ENCODE measurements at regions not wholly inside any gene's neighbourhood (a gene's known extent, or its start where the extent isn't known, plus 50 kb on each side); places are given as distances from the start of the nearest gene placed in this dataset.

GRCh38 chr2:40859617-40860016, 407.7 kb upstream of the SLC8A1 start:
- no peaks in the 10 kb centered on the region for H3K9me3 Mint-ChIP-seq
- no peak overlapping the region for H3K4me3 Mint-ChIP-seq
- DNase-seq (ENCODE audit: low spot score): no peak
- H3K27ac Mint-ChIP-seq: no peak overlapping the region
- H3K4me1 Mint-ChIP-seq (ENCODE audit: low read depth): no peaks in the 10 kb centered on the region
- H3K27me3 Mint-ChIP-seq (ENCODE audit: insufficient read depth): no peaks in the 10 kb centered on the region
- intact Hi-C loops (cut with micrococcal nuclease): no loop called here
- no peaks in the 10 kb centered on the region for H3K36me3 Mint-ChIP-seq (ENCODE audit: low read depth)

- no peaks in the 10 kb centered on the region for H3K9me3 Mint-ChIP-seq
- intact Hi-C loops (cut with micrococcal nuclease): no loop called here
- no peak overlapping the region for H3K27ac Mint-ChIP-seq
- no peak for DNase-seq (ENCODE audit: low spot score)
- H3K27me3 Mint-ChIP-seq (ENCODE audit: insufficient read depth): no peaks in the 10 kb centered on the region
- no peak overlapping the region for H3K4me3 Mint-ChIP-seq
- H3K4me1 Mint-ChIP-seq (ENCODE audit: low read depth): no peaks in the 10 kb centered on the region
- H3K36me3 Mint-ChIP-seq (ENCODE audit: low read depth): no peaks in the 10 kb centered on the region
These were observed 415.9 kb upstream of the SLC8A1 start for GRCh38 chr2:40867829-40868228.

GRCh38 chr2:40872580-40872979, 420.7 kb upstream of the SLC8A1 start:
- Mint-ChIP-seq H3K27ac (no peak overlapping the region), H3K4me3 (no peak overlapping the region), H3K27me3 (ENCODE audit: insufficient read depth) (no peaks in the 10 kb centered on the region), H3K4me1 (ENCODE audit: low read depth) (no peaks in the 10 kb centered on the region), H3K9me3 (no peaks in the 10 kb centered on the region), H3K36me3 (ENCODE audit: low read depth) (no peaks in the 10 kb centered on the region)
- DNase-seq (ENCODE audit: low spot score): no peak
- intact Hi-C loops (cut with micrococcal nuclease): no loop called here

GRCh38 chr2:40874380-40874779, 422.5 kb upstream of the SLC8A1 start:
- intact Hi-C loops (cut with micrococcal nuclease): no loop called here
- no peak overlapping the region for H3K27ac Mint-ChIP-seq
- DNase-seq (ENCODE audit: low spot score): no peak
- no peak overlapping the region for H3K4me3 Mint-ChIP-seq
- no peaks in the 10 kb centered on the region for H3K36me3 Mint-ChIP-seq (ENCODE audit: low read depth)
- H3K9me3 Mint-ChIP-seq: no peaks in the 10 kb centered on the region
- no peaks in the 10 kb centered on the region for H3K27me3 Mint-ChIP-seq (ENCODE audit: insufficient read depth)
- no peaks in the 10 kb centered on the region for H3K4me1 Mint-ChIP-seq (ENCODE audit: low read depth)

GRCh38 chr2:40877734-40878288, 425.9 kb upstream of the SLC8A1 start:
- Mint-ChIP-seq H3K36me3 (ENCODE audit: low read depth) (no peaks in the 10 kb centered on the region), H3K9me3 (no peaks in the 10 kb centered on the region), H3K4me3 (no peak overlapping the region), H3K27ac (no peak overlapping the region), H3K27me3 (ENCODE audit: insufficient read depth) (no peaks in the 10 kb centered on the region), H3K4me1 (ENCODE audit: low read depth) (no peaks in the 10 kb centered on the region)
- no peak for DNase-seq (ENCODE audit: low spot score)
- intact Hi-C loops (cut with micrococcal nuclease): no loop called here

GRCh38 chr2:40879305-40879704, 427.4 kb upstream of the SLC8A1 start:
- intact Hi-C loops (cut with micrococcal nuclease): no loop called here
- H3K9me3 Mint-ChIP-seq: no peaks in the 10 kb centered on the region
- DNase-seq (ENCODE audit: low spot score): no peak
- H3K36me3 Mint-ChIP-seq (ENCODE audit: low read depth): no peaks in the 10 kb centered on the region
- H3K27me3 Mint-ChIP-seq (ENCODE audit: insufficient read depth): no peaks in the 10 kb centered on the region
- no peaks in the 10 kb centered on the region for H3K4me1 Mint-ChIP-seq (ENCODE audit: low read depth)
- H3K27ac Mint-ChIP-seq: no peak overlapping the region
- no peak overlapping the region for H3K4me3 Mint-ChIP-seq

- H3K27ac Mint-ChIP-seq: no peak overlapping the region
- no peaks in the 10 kb centered on the region for H3K4me1 Mint-ChIP-seq (ENCODE audit: low read depth)
- H3K36me3 Mint-ChIP-seq (ENCODE audit: low read depth): no peaks in the 10 kb centered on the region
- no peak for DNase-seq (ENCODE audit: low spot score)
- intact Hi-C loops (cut with micrococcal nuclease): no loop called here
- no peaks in the 10 kb centered on the region for H3K27me3 Mint-ChIP-seq (ENCODE audit: insufficient read depth)
- H3K4me3 Mint-ChIP-seq: no peak overlapping the region
- no peaks in the 10 kb centered on the region for H3K9me3 Mint-ChIP-seq
These were observed 434.2 kb upstream of the SLC8A1 start for GRCh38 chr2:40886100-40886499.

GRCh38 chr2:40886655-40887054, 434.8 kb upstream of the SLC8A1 start:
- Mint-ChIP-seq H3K4me1 (ENCODE audit: low read depth) (no peaks in the 10 kb centered on the region), H3K27me3 (ENCODE audit: insufficient read depth) (no peaks in the 10 kb centered on the region), H3K9me3 (no peaks in the 10 kb centered on the region), H3K4me3 (no peak overlapping the region), H3K36me3 (ENCODE audit: low read depth) (no peaks in the 10 kb centered on the region), H3K27ac (no peak overlapping the region)
- no peak for DNase-seq (ENCODE audit: low spot score)
- intact Hi-C loops (cut with micrococcal nuclease): no loop called here

GRCh38 chr2:40896358-40896757, 444.5 kb upstream of the SLC8A1 start:
- no peak for DNase-seq (ENCODE audit: low spot score)
- H3K27me3 Mint-ChIP-seq (ENCODE audit: insufficient read depth): no peaks in the 10 kb centered on the region
- no peak overlapping the region for H3K4me3 Mint-ChIP-seq
- no peak overlapping the region for H3K27ac Mint-ChIP-seq
- no peaks in the 10 kb centered on the region for H3K36me3 Mint-ChIP-seq (ENCODE audit: low read depth)
- H3K9me3 Mint-ChIP-seq: no peaks in the 10 kb centered on the region
- no peaks in the 10 kb centered on the region for H3K4me1 Mint-ChIP-seq (ENCODE audit: low read depth)
- intact Hi-C loops (cut with micrococcal nuclease): no loop called here

GRCh38 chr2:40914666-40915065, 462.8 kb upstream of the SLC8A1 start:
- H3K27me3 Mint-ChIP-seq (ENCODE audit: insufficient read depth): no peaks in the 10 kb centered on the region
- no peaks in the 10 kb centered on the region for H3K4me1 Mint-ChIP-seq (ENCODE audit: low read depth)
- no peaks in the 10 kb centered on the region for H3K9me3 Mint-ChIP-seq

GRCh38 chr2:40915651-40916050, 463.8 kb upstream of the SLC8A1 start:
- Mint-ChIP-seq H3K4me1 (ENCODE audit: low read depth) (no peaks in the 10 kb centered on the region), H3K9me3 (no peaks in the 10 kb centered on the region), H3K27ac (no peak overlapping the region), H3K4me3 (no peak overlapping the region), H3K27me3 (ENCODE audit: insufficient read depth) (no peaks in the 10 kb centered on the region), H3K36me3 (ENCODE audit: low read depth) (no peaks in the 10 kb centered on the region)
- intact Hi-C loops (cut with micrococcal nuclease): no loop called here
- DNase-seq (ENCODE audit: low spot score): no peak

More at GRCh38 chr2:40914666-40915065, 462.8 kb upstream of the SLC8A1 start:
- H3K4me3 Mint-ChIP-seq: no peak overlapping the region
- DNase-seq (ENCODE audit: low spot score): no peak
- intact Hi-C loops (cut with micrococcal nuclease): no loop called here
- no peaks in the 10 kb centered on the region for H3K36me3 Mint-ChIP-seq (ENCODE audit: low read depth)
- no peak overlapping the region for H3K27ac Mint-ChIP-seq

- no peaks in the 10 kb centered on the region for H3K4me1 Mint-ChIP-seq (ENCODE audit: low read depth)
- H3K27me3 Mint-ChIP-seq (ENCODE audit: insufficient read depth): no peaks in the 10 kb centered on the region
- no peak for DNase-seq (ENCODE audit: low spot score)
- H3K9me3 Mint-ChIP-seq: peaks cover 6% of the 10 kb centered on the region
- intact Hi-C loops (cut with micrococcal nuclease): no loop called here
- no peaks in the 10 kb centered on the region for H3K36me3 Mint-ChIP-seq (ENCODE audit: low read depth)
- H3K27ac Mint-ChIP-seq: no peak overlapping the region
- no peak overlapping the region for H3K4me3 Mint-ChIP-seq
These were observed 483.5 kb upstream of the SLC8A1 start for GRCh38 chr2:40935349-40935748.

GRCh38 chr2:40937284-40937683, 485.4 kb upstream of the SLC8A1 start:
- H3K36me3 Mint-ChIP-seq (ENCODE audit: low read depth): no peaks in the 10 kb centered on the region
- H3K27me3 Mint-ChIP-seq (ENCODE audit: insufficient read depth): no peaks in the 10 kb centered on the region
- intact Hi-C loops (cut with micrococcal nuclease): no loop called here
- H3K9me3 Mint-ChIP-seq: peaks cover 10% of the 10 kb centered on the region
- no peak overlapping the region for H3K27ac Mint-ChIP-seq
- no peak for DNase-seq (ENCODE audit: low spot score)
- H3K4me3 Mint-ChIP-seq: no peak overlapping the region
- H3K4me1 Mint-ChIP-seq (ENCODE audit: low read depth): no peaks in the 10 kb centered on the region

- no peaks in the 10 kb centered on the region for H3K27me3 Mint-ChIP-seq (ENCODE audit: insufficient read depth)
- H3K4me1 Mint-ChIP-seq (ENCODE audit: low read depth): no peaks in the 10 kb centered on the region
- no peaks in the 10 kb centered on the region for H3K9me3 Mint-ChIP-seq
- intact Hi-C loops (cut with micrococcal nuclease): no loop called here
- no peaks in the 10 kb centered on the region for H3K36me3 Mint-ChIP-seq (ENCODE audit: low read depth)
- DNase-seq (ENCODE audit: low spot score): no peak
- no peak overlapping the region for H3K27ac Mint-ChIP-seq
- H3K4me3 Mint-ChIP-seq: no peak overlapping the region
These were observed 501.5 kb upstream of the SLC8A1 start for GRCh38 chr2:40953341-40953740.

Data from activated T-helper 1 cell treated with anti-CD3 and anti-CD28 coated beads, Interleukin-12 subunit alpha, Interleukin-12 subunit beta, Interleukin-2, Interleukin-4 antibody, amounts not matched to agents 30 ng/mL and 10 ng/mL and 1 ng/mL, durations not matched to agents 14 hours and 24 hours and 36 hours (primary cell).